ENCODE measurements at regions not wholly inside any gene's neighbourhood (a gene's known extent, or its start where the extent isn't known, plus 50 kb on each side); places are given as distances from the start of the nearest gene placed in this dataset.
"Not testable (repeated sequence)": the region's sequence is repeated elsewhere in the genome, so short reads cannot be mapped to it uniquely, and the experiment has no call there.

DNA sequence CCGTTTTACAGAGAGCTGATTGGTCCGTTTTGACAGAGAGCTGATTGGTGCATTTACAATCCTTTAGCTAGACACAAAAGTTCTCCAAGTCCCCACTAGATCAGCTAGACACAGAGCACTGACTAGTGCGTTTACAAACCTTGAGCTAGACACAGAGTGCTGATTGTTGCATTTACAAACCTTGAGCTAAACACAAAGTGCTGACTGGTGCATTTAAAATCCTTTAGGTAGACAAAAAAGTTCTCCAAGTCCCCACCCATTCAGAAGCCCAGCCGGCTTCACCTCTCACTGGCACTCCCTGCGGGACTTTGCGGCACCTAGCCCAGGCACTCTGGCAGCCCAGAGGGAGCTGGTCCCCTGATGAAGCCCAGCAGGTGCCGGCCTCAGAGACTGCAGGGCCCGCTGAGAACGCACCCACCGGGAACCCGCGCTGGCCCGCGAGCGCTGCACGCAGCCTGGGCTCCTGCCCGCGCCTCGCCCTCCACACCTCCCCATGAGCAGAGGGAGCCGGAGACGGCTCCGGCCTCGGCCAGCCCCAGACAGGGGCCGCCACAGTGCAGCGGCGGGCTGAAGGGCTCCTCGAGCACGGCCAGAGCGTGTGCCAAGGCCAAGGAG is 508.1 kb upstream of the CHAC2 start:
- DNase-seq (ENCODE audit: low spot score) = no peak

DNA sequence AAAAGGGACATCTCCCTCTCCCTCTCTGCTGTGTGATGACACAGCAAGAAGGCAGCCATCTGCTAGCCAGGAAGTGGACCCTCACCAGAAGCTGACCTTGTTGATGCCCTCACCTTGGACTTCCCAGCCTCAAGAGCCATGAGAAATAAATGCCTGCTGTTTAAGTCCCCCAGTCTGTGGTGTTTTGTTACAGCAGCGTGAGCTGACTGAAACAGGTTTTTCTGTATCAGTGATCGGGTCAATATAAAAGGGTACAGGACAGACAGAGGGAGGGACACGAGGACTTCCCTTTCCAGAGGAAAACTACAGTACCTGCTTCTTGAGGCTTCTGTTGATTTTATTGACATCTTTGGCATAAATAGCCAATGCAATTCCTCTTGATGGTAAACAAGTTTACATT is 510.3 kb upstream of the CHAC2 start:
- DNase-seq (ENCODE audit: low spot score) = no peak

DNA sequence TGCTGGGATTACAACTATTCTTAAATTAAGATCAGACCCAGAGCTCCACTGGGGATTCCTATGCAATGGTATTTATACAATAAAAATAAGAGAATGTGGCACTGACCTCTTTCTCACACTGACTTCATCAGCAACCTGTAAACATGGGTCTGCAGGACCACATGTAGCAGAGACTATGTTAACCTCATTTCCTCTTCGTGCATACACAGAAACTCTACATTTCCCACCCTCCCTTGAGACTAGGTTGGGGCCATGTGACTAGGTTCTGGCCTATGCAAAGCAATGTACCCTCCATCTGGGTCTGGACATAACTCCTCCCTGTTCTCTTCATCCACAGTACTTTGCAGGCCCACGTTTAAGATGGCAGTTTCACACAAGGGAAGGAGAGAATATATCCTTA is 514.4 kb upstream of the CHAC2 start:
- DNase-seq (ENCODE audit: low spot score) = no peak

DNA sequence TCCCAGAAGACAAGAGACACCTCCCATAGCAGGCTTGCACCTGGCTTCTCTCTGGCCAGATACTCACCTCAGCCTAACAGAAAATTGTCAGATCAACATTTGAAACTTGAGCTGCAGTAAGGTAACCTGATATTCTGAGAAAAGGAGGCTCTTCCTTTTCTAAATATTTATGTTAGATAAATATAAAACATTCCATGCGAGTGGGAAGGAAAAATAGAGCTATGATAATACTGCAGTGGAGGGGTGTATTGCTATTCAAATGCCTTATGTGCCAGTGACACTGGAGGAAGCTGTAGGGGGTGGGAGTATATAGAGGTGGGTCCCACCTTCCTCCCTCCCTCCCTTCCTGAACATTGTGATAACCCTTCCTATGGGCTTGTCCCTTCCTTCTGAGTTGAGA is 515.5 kb upstream of the CHAC2 start:
- DNase-seq (ENCODE audit: low spot score) = no peak

DNA sequence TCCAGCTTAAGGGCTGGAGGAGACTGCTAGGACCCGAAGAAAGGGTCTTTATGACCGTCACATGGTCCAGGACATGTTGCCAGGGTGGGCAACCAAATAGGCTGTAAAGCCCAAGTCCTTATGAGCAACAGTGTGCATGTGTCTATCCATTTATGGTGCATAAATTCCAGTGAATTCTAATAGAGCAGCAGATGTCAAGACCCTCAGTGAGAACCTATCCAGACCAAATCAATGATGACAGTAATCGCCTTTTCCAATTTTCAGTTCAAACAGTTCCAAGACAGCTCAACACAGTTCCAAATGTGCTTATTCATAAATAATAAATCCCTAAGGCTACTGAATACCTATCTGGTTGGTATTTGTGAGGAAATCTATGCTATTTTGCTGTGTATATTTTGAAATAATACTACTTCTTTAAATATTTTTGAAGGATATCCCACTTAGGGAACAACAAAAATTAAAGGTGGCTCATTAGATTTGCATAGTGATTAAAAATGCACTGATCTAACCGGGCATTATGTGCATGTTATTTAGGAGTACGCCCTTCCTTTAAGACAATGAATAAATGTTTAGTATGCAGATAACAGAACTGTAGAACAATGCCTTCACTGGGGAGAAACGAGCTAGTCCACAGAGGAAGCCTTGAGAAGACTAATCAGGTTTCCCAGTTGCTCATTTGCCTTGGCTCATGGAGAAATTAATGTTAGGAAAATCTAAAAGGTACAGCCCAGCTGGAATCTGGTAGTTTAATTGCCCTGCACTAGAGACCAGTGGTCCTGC is 519.5 kb upstream of the CHAC2 start:
- DNase-seq (ENCODE audit: low spot score) = no peak

DNA sequence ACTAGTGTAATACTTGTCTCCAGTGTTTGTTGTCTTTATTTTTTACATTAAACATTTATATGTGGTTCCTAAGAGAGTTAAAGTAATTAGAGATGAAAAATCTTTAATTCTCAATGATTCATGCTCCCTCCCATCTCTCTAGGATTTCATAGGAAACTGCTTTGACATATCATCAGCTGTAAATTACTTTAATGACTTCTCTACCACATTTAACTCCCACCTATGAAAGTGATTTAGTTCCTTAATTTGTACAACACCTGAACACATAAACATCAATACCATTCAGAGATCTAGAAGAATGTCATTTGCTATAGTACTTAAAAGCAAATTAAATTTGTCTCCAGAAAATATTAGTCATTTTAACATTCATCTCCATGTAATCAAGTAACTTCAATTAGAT is 524.2 kb upstream of the CHAC2 start:
- DNase-seq (ENCODE audit: low spot score) = no peak

DNA sequence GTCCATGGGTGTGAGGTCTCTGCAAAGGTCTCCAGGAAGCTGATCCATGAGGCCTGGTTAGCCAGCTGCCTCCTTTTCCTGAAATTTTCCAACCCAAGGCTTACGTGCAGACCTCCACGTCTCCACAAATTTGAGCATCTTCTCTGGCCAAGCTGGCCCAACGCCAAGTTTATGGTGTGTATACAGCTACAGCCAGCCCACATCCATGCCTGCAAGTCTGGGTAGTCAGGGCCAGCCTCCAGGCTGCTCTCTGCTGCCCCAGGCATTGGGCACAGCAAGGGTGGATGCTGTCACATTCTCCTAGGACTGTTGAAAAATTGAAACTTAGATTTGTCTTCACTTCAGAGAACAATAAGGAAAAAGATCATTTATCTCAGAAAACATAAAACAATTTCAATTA is 525.5 kb upstream of the CHAC2 start:
- no peak for DNase-seq (ENCODE audit: low spot score)

DNA sequence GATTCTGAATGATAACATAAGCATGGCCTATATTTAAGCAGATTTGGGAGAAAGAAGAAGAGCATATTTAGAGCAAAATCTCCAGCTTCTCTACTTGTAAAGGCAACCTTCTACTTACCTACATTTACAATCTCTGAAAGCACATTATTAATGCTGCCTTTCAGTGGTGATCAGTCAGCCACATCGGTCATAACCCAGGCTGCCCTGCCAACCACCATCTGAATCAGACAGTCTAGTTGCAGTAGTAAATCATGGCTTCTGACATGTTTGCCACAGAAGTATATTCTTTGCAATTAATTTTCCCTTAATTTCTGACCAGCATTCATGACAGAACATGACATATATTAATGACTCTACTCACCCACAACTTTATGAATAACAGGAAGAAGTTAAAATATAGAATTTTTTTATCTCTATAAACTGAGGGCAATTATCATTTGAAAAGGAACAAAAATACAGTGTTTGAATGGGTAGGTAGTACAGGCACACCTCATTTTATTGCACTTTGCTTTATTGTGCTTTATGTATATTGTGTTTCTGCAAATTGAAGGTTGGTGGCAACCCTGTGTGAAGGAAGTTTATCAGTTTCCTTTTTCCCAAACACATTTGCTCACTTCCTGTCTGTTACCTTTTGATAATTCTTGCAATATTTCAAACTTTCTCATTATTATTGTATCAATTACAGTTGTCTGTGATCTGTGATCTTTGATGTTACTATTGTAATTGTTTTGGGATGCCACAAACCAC is 531.6 kb upstream of the CHAC2 start:
- peak; percentile 13 for DNase-seq (ENCODE audit: low spot score)

DNA sequence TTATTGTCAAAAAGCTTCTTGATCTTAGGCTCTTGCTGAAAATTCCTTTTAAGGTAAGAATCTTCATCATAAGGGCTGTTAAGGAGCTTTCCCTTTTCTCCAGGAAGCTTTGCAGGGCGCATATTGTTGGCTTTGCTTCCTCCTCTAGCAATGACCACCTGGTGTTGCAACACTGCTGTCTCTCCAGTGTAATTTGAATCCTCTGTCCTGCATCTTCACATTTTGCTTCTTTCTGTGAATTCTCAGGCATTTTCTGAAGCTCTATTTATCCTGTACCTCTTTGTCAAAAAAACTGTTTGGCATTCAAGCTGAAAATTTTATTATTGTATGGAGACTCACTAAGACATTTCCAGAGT is 533.1 kb upstream of the CHAC2 start:
- DNase-seq (ENCODE audit: low spot score) = no peak

DNA sequence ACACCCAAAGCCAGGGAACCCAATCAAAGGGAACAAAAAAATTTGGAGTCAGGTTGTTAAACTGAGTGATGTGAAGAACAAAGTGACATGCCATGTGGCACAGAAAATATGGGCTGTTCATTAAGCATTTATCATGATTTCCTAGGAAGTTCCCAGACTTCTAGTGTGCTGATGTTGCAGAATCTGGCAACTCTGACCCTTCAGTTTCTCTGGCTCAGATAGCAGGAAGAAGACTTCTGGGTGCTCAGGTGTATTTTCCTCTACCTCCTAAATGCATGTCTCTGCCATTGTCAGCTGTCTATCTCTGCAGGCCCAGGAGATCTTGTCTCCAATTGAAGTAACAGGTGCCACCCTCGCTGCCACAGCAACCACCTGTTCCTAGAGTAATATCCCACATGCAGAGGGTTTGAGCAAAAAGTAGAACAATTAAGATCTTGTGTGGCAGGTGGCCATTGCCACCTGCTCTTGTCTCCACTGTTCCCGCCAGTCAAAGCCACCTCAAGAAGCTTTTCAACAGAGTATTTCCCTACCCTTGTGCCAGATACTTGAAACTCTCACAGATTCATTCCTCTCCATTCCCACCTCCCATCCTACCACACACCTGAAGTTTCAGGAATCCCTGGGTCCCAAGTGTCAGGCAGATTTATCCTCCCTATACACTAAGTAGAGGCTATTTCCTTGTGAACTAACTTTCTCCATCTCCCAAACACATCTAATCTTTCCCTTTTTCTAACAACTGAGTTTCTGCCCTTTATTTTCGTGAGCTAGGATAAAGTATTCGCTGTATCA is 533.7 kb upstream of the CHAC2 start:
- no peak for DNase-seq (ENCODE audit: low spot score)

DNA sequence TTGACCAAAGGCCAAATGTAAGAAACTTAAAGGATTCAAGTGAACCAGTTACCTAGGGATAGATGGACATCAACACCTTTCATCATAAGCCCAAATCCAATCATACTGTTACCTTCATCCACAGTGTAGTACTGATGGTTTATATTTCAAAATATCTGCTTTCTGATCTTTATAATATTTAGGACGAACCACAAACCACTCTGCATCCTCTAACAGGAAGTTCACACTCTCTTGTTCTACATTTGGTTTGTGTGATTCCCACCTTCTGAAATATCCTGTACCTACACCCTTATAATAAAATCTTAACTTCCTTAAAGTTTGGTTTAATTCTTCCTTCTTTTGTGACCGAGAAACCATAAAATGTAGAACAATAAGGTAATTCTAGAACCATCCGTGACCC is 535.7 kb upstream of the CHAC2 start:
- DNase-seq (ENCODE audit: low spot score) = no peak

DNA sequence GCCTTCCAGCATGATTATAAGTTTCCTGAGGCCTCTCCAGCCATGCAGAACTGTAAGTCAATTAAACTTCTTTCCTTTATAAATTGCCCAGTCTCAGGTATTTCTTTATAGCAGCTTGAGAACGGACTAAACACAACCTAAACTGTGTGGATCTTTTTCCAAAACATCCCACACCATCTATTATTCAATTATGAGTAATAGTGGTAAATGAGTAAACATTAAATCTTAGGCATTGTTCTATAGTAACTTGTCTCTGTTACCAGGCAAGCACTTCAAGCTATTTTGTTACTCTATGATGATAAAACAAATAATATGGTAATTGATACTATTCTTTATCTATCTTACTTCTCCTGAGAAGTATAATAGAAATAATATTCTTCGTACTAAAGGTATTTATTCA is 536.9 kb upstream of the CHAC2 start:
- no peak for DNase-seq (ENCODE audit: low spot score)

DNA sequence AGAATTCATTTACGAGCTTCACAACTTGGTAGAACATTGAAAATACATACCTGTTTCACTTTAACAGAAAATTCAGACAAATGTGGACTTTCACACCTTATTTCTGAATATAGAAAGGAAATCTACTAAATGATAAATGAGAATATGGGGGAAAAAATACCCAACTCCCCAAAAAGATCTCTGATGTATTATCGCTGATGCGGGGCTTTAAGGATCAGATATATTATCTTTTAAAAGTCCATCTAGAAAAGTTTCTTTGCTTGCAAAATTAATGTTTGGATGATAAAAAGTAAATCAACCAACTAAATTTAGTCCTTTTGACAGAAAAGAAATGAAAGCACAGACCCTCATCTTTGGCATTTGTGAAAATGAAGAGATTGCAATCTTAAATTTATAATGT is 540.1 kb upstream of the CHAC2 start:
- no peak for DNase-seq (ENCODE audit: low spot score)

DNA sequence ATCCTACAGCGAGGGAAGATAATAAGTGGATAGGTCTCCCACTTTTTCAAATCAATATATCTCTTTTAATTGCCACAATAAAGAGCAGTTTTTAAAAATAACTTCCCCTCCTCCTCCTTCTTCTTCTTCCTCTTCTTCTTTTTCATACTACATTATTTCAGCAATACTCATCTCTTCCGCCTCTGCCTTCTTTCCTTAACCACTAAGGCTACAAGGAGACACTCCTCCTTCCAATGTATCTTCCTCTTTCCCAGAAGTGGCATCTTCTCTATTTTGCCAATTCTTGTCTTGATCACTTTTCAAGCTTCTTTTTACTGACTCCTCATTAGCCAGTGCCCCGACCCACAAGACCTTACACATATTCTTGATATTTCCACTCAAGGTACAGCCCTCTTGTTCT is 546.6 kb upstream of the CHAC2 start:
- no peak for DNase-seq (ENCODE audit: low spot score)

DNA sequence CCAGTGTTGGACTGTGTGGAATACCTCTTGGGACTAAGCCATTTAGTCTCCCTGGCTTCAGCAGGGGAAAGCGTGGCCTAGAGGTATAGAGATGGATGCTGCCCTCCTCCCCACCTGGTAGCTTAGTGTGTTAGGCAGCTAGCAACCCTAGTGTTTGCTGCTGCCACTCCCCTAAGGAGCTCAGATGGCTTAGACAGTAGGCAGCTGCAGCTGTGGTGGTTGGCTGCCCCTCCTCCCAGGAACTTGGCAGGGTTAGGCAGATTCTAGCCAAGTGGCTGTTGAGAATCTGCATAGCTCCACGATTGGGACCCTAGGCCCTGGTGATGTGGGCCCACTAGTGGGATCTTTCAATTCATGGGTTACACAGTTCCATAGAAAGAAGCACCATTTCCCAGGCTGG is 550.4 kb upstream of the CHAC2 start:
- no peak for DNase-seq (ENCODE audit: low spot score)

DNA sequence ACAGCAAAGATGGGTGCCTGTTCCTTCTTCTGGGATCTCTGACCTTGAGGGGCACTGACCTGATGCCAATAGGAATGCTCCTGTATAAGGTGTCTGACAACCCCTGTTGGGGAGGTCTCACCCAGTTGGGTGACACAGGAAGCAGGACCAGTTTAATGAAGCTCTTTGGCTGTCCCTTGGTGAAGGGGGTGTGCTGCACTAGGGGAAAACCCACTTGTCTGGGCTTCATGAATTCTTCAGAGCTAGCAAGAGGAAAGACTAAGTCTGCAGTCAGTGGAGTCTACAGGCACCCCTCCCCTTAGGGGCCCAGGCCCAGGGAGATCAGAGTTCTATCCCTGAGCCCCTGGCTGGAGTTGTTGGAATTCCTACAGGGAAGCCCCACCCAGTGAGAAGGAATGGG is 550.8 kb upstream of the CHAC2 start:
- no peak for DNase-seq (ENCODE audit: low spot score)

DNA sequence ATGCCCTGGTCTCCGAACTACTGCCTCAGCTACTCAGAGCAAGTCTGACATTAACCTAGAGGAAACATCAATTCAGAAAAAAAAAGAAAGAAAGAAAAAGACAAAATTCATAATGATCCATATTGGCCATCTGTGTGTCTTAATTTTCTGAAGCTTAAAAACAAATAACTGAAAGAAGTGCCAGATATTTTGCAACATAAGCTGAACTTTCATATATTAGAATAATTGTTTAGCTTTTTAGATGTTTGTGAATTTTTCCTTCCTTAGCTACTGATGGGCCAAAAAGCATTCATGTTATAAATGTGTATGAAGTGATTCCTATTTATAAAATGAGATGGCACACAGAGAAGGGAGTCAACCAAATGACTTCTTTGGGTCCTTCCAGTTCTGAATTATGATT is 555.0 kb upstream of the CHAC2 start:
- no peak for DNase-seq (ENCODE audit: low spot score)

DNA sequence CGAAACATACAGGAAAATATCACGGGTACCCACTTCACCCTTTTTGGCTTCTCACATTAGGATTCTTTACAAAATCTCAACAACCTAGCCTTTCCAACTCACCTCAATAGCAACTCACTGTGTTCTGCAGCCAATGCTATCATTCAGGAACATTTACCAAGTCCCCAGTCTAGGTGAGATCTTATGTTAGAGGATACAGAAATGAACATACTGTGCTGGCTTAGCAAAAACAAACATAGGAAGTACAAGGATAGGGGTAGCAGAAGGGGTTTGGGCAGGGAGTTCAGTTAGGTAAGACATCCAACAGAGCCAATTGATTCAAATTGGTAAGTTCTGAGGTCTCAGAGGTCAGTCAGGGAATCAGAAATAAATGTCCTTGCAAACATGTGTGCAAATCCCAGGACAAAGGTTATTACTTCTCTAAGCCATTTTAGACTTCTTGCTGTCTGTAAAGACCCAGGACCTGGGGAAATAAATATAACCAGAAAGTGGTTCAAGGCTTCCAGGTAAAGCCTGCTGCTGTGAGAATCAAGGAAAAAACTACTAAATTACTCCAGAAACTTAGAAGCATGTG is 556.3 kb upstream of the CHAC2 start:
- no peak for DNase-seq (ENCODE audit: low spot score)

DNA sequence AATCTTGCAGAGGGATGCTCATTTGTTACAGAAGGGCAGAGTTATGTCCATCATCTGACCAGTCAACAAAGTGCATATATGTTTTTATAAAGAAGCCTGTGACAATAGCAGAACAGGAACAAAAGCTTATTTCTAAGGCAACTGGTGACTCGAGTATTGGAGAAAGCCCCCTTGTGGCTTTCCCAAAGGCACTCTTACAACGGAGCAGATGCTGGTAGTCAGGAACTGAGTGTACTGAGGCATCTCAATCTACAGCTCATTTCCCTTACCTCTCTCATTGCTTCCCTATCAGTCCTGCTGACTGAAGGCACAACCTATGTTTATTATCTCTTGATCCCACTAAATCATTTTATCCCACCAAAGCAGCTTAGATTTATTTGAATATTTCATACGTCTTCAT is 557.1 kb upstream of the CHAC2 start:
- DNase-seq (ENCODE audit: low spot score) = no peak

DNA sequence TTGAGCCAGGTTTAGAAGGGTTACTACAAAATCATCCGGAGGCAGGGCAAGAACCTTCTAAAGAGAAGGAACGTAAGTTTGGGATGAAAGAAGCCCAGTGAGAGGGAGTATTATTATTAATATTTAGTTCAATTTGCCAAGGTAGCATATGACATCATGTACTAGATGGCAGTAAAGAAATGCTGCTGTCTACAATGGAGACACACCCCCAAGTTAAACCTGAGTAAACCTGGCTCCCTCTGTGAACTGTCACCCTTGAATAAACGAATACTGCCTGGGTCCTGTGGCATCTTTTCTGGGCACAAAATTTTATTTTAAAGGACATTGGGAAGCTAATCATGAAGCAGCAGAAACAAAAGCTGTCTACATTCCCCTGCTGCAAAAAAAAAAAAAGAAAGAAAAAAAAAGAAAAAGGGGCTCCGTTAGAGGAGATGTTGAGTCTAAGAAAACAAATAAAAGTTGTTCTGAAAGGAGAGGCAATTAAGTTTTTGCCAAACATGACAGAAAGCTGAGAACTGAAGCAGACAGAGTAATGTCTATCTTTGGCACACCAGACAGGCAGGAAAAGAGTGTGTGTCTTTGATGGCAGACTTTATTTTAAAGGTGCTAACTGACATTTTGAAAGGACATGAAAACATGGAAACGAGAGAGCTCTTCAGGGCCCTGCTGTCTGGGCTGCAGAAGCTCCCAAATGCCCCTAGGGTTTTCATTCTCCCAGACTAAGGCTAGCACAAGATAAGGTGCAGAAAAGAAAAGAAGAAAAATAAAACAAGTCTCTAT is 557.7 kb upstream of the CHAC2 start:
- DNase-seq (ENCODE audit: low spot score) = no peak

DNA sequence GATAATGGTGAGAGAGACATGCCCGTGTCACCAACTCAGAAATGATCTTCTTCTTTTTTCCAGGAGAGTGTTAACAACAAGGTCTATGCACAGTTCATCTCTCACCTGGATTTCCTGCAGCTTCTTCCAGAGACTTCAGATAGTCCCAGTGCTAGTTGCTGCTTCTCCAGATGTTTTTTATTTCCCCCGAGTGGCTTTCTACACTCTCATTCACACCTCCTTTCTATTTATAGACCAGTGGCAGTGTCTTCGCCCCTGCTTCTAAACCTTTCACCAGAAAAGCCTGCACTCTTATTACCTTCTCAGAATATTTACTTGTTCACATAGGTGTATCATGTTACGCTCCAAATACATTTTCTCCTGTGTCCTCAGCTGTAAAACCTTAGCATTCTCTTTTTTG is 558.8 kb upstream of the CHAC2 start:
- DNase-seq (ENCODE audit: low spot score) = no peak

DNA sequence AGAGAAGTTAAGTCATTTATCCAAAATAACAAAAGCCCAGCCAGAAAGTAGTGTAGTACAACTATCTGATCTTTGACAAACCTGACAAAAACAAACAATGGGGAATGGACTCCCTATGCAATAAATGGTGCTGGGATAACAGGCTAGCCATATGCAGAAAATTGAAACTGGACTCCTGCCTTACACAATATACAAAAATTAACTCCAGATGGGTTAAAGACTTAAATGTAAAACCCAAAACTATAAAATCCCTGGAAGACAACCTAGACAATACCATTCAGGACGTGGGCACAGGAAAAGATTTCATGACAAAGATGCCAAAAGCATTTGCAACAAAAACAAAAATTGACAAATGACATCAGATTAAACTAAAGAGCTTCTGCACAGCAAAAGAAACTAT is 561.4 kb upstream of the CHAC2 start:
- not testable (repeated sequence) for DNase-seq (ENCODE audit: low spot score)
